Suppressor macrophage (primary cell): ENCODE measurements at regions not wholly inside any gene's neighbourhood (a gene's known extent, or its start where the extent isn't known, plus 50 kb on each side); places are given as distances from the start of the nearest gene placed in this dataset.
"Not testable (repeated sequence)": the region's sequence is repeated elsewhere in the genome, so short reads cannot be mapped to it uniquely, and the experiment has no call there.

Experiments
- DNase-seq, 4 experiments: peaks; one replicate each; pipeline ENCODE4 v3.0.0-alpha.2; 2020 to 2022

- DNase-seq = no peak
These were observed 1703.7 kb upstream of the AGA start for GRCh38 chr4:179145746-179146525.

GRCh38 chr4:179151770-179152169, 1709.5 kb upstream of the AGA start:
- DNase-seq = no peak

- DNase-seq = no peak
These were observed 1720.9 kb upstream of the AGA start for GRCh38 chr4:179163147-179163546.

GRCh38 chr4:179164267-179164999, 1722.2 kb upstream of the AGA start:
- DNase-seq = no peak

GRCh38 chr4:179165000-179165738, 1722.9 kb upstream of the AGA start:
- DNase-seq = no peak

- no peak for DNase-seq
These were observed 1723.6 kb upstream of the AGA start for GRCh38 chr4:179165862-179166261.

GRCh38 chr4:179170308-179170707, 1728.1 kb upstream of the AGA start:
- DNase-seq = not testable (repeated sequence)

GRCh38 chr4:179182741-179183140, 1740.5 kb upstream of the AGA start:
- DNase-seq = no peak

GRCh38 chr4:179195887-179196286, 1753.7 kb upstream of the AGA start:
- no peak for DNase-seq

GRCh38 chr4:179196511-179196910, 1754.3 kb upstream of the AGA start:
- DNase-seq = no peak

- DNase-seq = no peak
These were observed 1758.4 kb upstream of the AGA start for GRCh38 chr4:179200681-179201080.

- DNase-seq = no peak
These were observed 1783.4 kb upstream of the AGA start for GRCh38 chr4:179225594-179225993.

GRCh38 chr4:179248821-179249220, 1806.6 kb upstream of the AGA start:
- DNase-seq = no peak

GRCh38 chr4:179268791-179269190, 1826.6 kb upstream of the AGA start:
- DNase-seq = no peak

- DNase-seq = no peak
These were observed 1830.0 kb upstream of the AGA start for GRCh38 chr4:179272282-179272681.

- no peak for DNase-seq
These were observed 1836.4 kb upstream of the AGA start for GRCh38 chr4:179278647-179279046.

GRCh38 chr4:179285696-179286095, 1843.5 kb upstream of the AGA start:
- no peak for DNase-seq

GRCh38 chr4:179291657-179292056, 1849.4 kb upstream of the AGA start:
- DNase-seq = no peak

GRCh38 chr4:179292468-179292867, 1850.2 kb upstream of the AGA start:
- DNase-seq = no peak

- DNase-seq = peak; percentile 47 to 66 (median 60)
These were observed 1865.3 kb upstream of the AGA start for GRCh38 chr4:179307297-179308136.

- no peak for DNase-seq
These were observed 1871.6 kb upstream of the AGA start for GRCh38 chr4:179313823-179314222.

GRCh38 chr4:179325181-179325580, 1882.9 kb upstream of the AGA start:
- no peak for DNase-seq

GRCh38 chr4:179328627-179329026, 1886.4 kb upstream of the AGA start:
- DNase-seq = no peak
